DND-41 (cell line): ENCODE measurements at regions not wholly inside any gene's neighbourhood (a gene's known extent, or its start where the extent isn't known, plus 50 kb on each side); places are given as distances from the start of the nearest gene placed in this dataset.
A peak's percentile ranks its signal among the peaks of the same experiment; 100 is the strongest.

ENCODE experiments used
- ATAC-seq: fragments of 200-7000 bp; cut with Tn5 transposase; 3 replicates; pipeline ENCODE4 v1.9.1; 2021; ENCODE audit warnings: low read depth; ENCODE audit not compliant: insufficient read depth
- DNase-seq: peaks from one replicate; pipeline ENCODE4 v3.0.0-alpha.2; 2020
- H2AFZ ChIP-seq: 2 replicates; pipeline ENCODE4 v1.6.0; 2012; ENCODE audit warnings: low read depth, low read length
- H3K27ac ChIP-seq: 2 replicates; pipeline ENCODE4 v1.5.1; 2012; ENCODE audit warnings: low read length, inconsistent platforms
- H3K27me3 ChIP-seq: fragments of 200-600 bp; sonication (generic); 2 replicates; pipeline ENCODE4 v1.6.0; 2012; ENCODE audit warnings: low read length, mild to moderate bottlenecking, inconsistent platforms; ENCODE audit not compliant: insufficient read depth, poor library complexity
- H3K36me3 ChIP-seq: 2 replicates; pipeline ENCODE4 v1.5.1; 2012; ENCODE audit warnings: low read length, inconsistent platforms; ENCODE audit not compliant: insufficient read depth
- H3K4me1 ChIP-seq: 2 replicates; pipeline ENCODE4 v1.5.1; 2012; ENCODE audit warnings: mild to moderate bottlenecking, low read length; ENCODE audit not compliant: insufficient read depth
- H3K4me2 ChIP-seq: 2 replicates; pipeline ENCODE4 v1.6.0; 2012; ENCODE audit warnings: mild to moderate bottlenecking, moderate library complexity, low read length, inconsistent platforms; ENCODE audit not compliant: insufficient read depth
- H3K4me3 ChIP-seq, 2 experiments: fragments of 200-600 bp in 1 of 2; shearing (Covaris generic) in 1 of 2; 2 replicates each; pipeline ENCODE4 v1.5.1; 2012 to 2016; ENCODE audit warnings: inconsistent platforms in 2 of 2, low read length in 2 of 2, mild to moderate bottlenecking in 2 of 2, low read depth in 1 of 2, moderate library complexity in 1 of 2
- H3K79me2 ChIP-seq: 2 replicates; pipeline ENCODE4 v1.6.0; 2012; ENCODE audit warnings: low read length, inconsistent platforms; ENCODE audit not compliant: insufficient read depth
- H3K9ac ChIP-seq: 2 replicates; pipeline ENCODE4 v1.6.0; 2012; ENCODE audit warnings: low read depth, mild to moderate bottlenecking, inconsistent platforms, low read length, moderate library complexity
- H3K9me3 ChIP-seq: 2 replicates; pipeline ENCODE4 v1.5.1; 2012; ENCODE audit warnings: low read length, moderate library complexity, mild to moderate bottlenecking, inconsistent platforms; ENCODE audit not compliant: insufficient read depth, severe bottlenecking
- H4K20me1 ChIP-seq: 2 replicates; pipeline ENCODE4 v1.6.0; 2012; ENCODE audit warnings: low read length; ENCODE audit not compliant: insufficient read depth
- CTCF ChIP-seq: IDR thresholded peaks from 2 replicates; pipeline ENCODE4 v1.5.1; 2012; ENCODE audit warnings: borderline replicate concordance, low read length, moderate library complexity, mild to moderate bottlenecking; ENCODE audit not compliant: poor library complexity, severe bottlenecking; ENCODE audit errors: extremely low read depth
- EZH2 ChIP-seq: IDR thresholded peaks from 3 replicates; pipeline ENCODE4 v1.6.1; 2012; ENCODE audit warnings: borderline replicate concordance, low read depth, mild to moderate bottlenecking, moderate library complexity, low read length, inconsistent platforms; ENCODE audit not compliant: severe bottlenecking

DNA sequence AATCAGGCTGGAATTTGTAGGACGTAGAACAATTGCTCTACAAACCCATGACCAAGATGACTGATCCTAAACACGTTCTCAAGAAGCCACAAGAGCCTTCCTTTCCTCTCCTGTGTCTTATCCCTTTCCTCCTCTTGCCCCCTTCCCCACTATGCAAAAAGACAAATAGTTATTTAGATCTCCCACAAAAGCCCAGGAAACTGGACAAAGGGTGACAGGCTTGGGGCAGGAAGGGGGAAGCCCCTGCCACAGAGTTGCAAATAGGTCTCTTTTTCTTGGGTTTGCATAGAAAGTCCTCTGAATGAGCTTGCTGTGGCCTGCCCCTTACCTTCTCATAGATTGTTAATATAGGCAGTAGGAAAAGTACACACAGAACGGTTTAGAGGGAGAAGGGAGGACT, 377.1 kb upstream of the BTBD3 start:
- Histone ChIP-seq H3K9ac (no peak overlapping the region), H3K79me2 (no peaks in the 10 kb centered on the region), H3K4me1 (no peaks in the 10 kb centered on the region), H4K20me1 (no peaks in the 10 kb centered on the region), H3K4me2 (no peak overlapping the region), H3K27me3 (peaks cover 3% of the 10 kb centered on the region), H3K27ac (no peak overlapping the region), H2AFZ (no peak overlapping the region), H3K36me3 (no peaks in the 10 kb centered on the region), H3K4me3 (no peak overlapping the region), H3K9me3 (no peaks in the 10 kb centered on the region)
- TF ChIP-seq EZH2 (no peak), CTCF (no peak)
- DNase-seq (no peak), ATAC-seq (no peak)

DNA sequence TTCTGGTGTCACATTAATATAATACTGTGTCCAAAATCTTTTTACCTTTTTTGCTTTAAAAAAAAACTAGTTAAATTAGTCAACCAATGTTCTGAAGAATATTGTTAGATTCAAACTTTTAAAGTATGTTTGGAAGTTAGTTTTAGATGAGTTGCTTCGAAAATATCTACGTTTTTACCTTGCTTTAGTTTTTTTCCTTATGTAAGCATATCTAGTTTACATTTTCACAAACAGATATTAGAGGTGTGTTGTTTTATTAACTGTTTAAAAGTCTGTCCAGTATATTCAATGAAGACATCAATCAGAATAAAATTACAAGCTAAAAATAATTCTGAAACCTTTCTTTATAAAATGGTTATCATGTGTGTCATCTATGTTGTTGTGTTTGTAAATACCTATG, 375.0 kb upstream of the BTBD3 start:
- Histone ChIP-seq H3K36me3 (no peaks in the 10 kb centered on the region), H3K9ac (no peak overlapping the region), H3K4me2 (no peak overlapping the region), H2AFZ (no peak overlapping the region), H3K4me3 (no peak overlapping the region), H4K20me1 (no peaks in the 10 kb centered on the region), H3K27me3 (peaks cover 3% of the 10 kb centered on the region), H3K4me1 (no peaks in the 10 kb centered on the region), H3K9me3 (no peaks in the 10 kb centered on the region), H3K27ac (no peak overlapping the region), H3K79me2 (no peaks in the 10 kb centered on the region)
- ATAC-seq = no peak
- no peak for DNase-seq
- TF ChIP-seq EZH2 (no peak), CTCF (no peak)

- peak; percentile 59; the same call in 2 of the 3 replicates for ATAC-seq
- Histone ChIP-seq H3K79me2 (no peaks in the 10 kb centered on the region), H3K27me3 (peaks cover 3% of the 10 kb centered on the region), H3K4me3 (no peak overlapping the region), H3K27ac (no peak overlapping the region), H2AFZ (no peak overlapping the region), H3K9ac (no peak overlapping the region), H3K36me3 (no peaks in the 10 kb centered on the region), H3K4me2 (no peak overlapping the region), H3K9me3 (no peaks in the 10 kb centered on the region), H4K20me1 (no peaks in the 10 kb centered on the region), H3K4me1 (no peaks in the 10 kb centered on the region)
- peak; percentile 71 for TF ChIP-seq CTCF
- TF ChIP-seq EZH2 = no peak
- peak; percentile 29 for DNase-seq
Measured at GRCh38 chr20:11544029-11544678, 373.5 kb upstream of the BTBD3 start.

DNA sequence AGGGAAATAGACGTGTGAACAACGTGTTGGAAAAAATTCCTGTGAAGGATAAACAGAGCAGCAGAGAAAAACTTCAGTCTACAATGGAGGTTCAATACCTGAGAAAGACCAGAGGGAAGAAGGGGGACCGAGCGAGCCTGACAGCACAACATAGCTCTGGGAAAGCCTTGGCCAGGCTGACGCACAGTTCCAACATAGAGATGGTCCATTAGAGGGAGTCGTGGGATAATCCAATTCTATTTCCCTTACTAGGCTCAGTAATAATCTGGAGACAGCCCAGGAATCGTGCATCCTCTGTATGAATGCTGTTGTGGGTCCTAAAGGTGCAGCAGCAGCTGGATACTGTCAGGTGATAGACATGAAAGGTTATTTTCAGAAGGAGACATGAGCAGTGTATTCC, 370.8 kb upstream of the BTBD3 start:
- Histone ChIP-seq H3K9ac (no peak overlapping the region), H3K36me3 (no peaks in the 10 kb centered on the region), H3K4me1 (no peaks in the 10 kb centered on the region), H3K4me2 (no peak overlapping the region), H3K27ac (no peak overlapping the region), H3K4me3 (no peak overlapping the region), H4K20me1 (no peaks in the 10 kb centered on the region), H2AFZ (no peak overlapping the region), H3K9me3 (no peaks in the 10 kb centered on the region), H3K79me2 (no peaks in the 10 kb centered on the region), H3K27me3 (no peaks in the 10 kb centered on the region)
- TF ChIP-seq EZH2 (no peak), CTCF (no peak)
- ATAC-seq (no peak), DNase-seq (no peak)
